ENCODE measurements at regions not wholly inside any gene's neighbourhood (a gene's known extent, or its start where the extent isn't known, plus 50 kb on each side); places are given as distances from the start of the nearest gene placed in this dataset.
"Not testable (repeated sequence)": the region's sequence is repeated elsewhere in the genome, so short reads cannot be mapped to it uniquely, and the experiment has no call there.

GRCh38 chr12:54713876-54714275 is 65.7 kb upstream of the DCD start:
- not testable (repeated sequence) for DNase-seq

DNA sequence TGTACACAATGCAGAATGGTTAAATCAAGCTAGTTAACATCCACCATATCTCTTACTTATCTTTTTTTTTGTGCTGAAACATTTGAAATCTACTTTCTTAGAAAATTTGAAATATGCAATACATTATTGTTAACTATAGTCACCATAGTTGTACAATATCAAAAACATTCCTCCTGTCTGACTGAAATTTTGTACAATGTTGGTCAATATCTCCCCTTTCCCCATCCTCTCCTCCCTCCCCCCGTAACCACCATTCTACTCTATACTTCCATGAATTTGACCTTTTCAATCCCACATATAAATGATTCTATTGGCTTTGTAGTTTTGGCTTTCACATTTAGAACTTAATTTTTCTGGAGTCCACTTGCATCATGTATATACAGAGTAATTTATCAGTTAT is 63.5 kb upstream of the DCD start:
- no peak for DNase-seq

DNA sequence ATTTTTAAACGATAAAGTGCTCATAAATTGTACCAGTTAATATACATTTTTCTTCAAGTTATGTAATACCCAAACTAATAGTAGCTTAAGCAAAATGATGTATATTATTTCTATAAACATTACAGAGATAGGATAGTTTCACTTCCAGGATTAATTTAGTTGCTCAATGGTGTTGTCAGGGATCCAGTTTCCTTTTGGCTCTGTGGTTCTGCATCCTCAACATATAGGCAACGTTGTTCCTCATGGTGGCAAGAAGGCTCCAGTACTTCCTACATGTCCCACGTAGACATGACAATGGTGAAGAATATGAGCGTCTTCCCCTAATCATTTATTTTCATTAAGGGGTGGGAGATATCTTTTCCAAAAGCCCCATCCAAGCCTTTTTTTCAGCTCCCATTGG is 60.7 kb upstream of the DCD start:
- DNase-seq, result no peak

GRCh38 chr12:54704202-54704601 is 56.0 kb upstream of the DCD start:
- no peak for DNase-seq

- peak; percentile 42 for DNase-seq
These were observed 53.9 kb upstream of the DCD start for GRCh38 chr12:54701940-54702592.

GRCh38 chr12:54700849-54701248 is 52.7 kb upstream of the DCD start:
- DNase-seq, result no peak

- DNase-seq, result peak; percentile 12
These were observed 52.1 kb upstream of the DCD start for GRCh38 chr12:54700301-54700700.
